ENCODE measurements at regions not wholly inside any gene's neighbourhood (a gene's known extent, or its start where the extent isn't known, plus 50 kb on each side); places are given as distances from the start of the nearest gene placed in this dataset.
"Not testable (repeated sequence)": the region's sequence is repeated elsewhere in the genome, so short reads cannot be mapped to it uniquely, and the experiment has no call there.

GRCh38 chrX:437661-438390, 51.1 kb upstream of the PPP2R3B start:
- ATAC-seq (peak in 1 of 2 donors; percentile 37), DNase-seq (no peak)
- Mint-ChIP-seq H3K9me3 (no peaks in the 10 kb centered on the region), H3K27me3 (ENCODE audit: low read depth) (no peaks in the 10 kb centered on the region), H3K4me1 (ENCODE audit: low read depth) (no peaks in the 10 kb centered on the region), H3K4me3 (peak overlapping the region; percentile 6), H3K36me3 (ENCODE audit: insufficient read depth) (peaks cover 2% of the 10 kb centered on the region)

GRCh38 chrX:439241-439640, 52.5 kb upstream of the PPP2R3B start:
- Mint-ChIP-seq H3K27me3 (ENCODE audit: low read depth) (no peaks in the 10 kb centered on the region), H3K4me3 (no peak overlapping the region), H3K9me3 (no peaks in the 10 kb centered on the region), H3K36me3 (ENCODE audit: insufficient read depth) (no peaks in the 10 kb centered on the region), H3K4me1 (ENCODE audit: low read depth) (no peaks in the 10 kb centered on the region)
- no peak for ATAC-seq
- no peak for DNase-seq

GRCh38 chrX:439719-440118, 53.0 kb upstream of the PPP2R3B start:
- no peaks in the 10 kb centered on the region for H3K4me1 Mint-ChIP-seq (ENCODE audit: low read depth)
- no peaks in the 10 kb centered on the region for H3K36me3 Mint-ChIP-seq (ENCODE audit: insufficient read depth)
- no peak overlapping the region for H3K4me3 Mint-ChIP-seq
- no peaks in the 10 kb centered on the region for H3K27me3 Mint-ChIP-seq (ENCODE audit: low read depth)
- no peaks in the 10 kb centered on the region for H3K9me3 Mint-ChIP-seq
- DNase-seq = no peak
- no peak for ATAC-seq

GRCh38 chrX:440636-441035, 53.9 kb upstream of the PPP2R3B start:
- Mint-ChIP-seq H3K27me3 (ENCODE audit: low read depth) (no peaks in the 10 kb centered on the region), H3K4me3 (no peak overlapping the region), H3K36me3 (ENCODE audit: insufficient read depth) (no peaks in the 10 kb centered on the region), H3K4me1 (ENCODE audit: low read depth) (no peaks in the 10 kb centered on the region), H3K9me3 (no peaks in the 10 kb centered on the region)
- DNase-seq (no peak), ATAC-seq (no peak)

DNA sequence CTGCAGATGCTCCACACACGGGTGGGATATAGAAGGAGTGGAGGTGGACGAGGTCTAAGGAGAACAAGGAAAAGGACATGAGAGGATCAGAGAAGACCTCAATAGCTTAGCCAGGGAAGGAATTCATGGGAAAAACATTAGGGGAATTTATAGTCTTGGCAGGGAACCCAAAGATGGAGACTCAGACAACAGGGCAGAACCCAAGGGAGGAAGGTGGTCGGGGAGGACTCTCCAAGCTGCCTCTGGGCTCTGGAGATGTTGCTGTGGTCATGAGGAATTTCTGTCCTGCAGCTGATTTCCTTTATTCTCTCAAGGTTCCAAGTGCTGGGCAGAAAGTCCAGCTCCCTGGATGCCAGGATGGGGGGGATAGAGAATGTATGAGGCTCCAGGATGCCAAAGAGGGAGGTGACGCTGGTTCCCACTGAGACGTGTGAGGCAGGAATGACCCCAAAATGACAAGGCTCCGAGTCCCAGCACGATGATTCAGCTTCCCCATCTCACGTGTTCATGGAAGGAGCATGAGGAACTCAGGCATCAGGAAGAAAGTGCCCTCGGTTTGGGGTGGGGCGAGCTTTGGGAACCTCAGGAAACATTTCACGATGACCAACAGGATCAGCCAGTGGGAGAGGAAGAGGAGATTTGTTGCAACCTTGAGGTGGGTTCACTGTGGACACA, 57.0 kb upstream of the PPP2R3B start:
- ATAC-seq = no peak
- Mint-ChIP-seq H3K36me3 (ENCODE audit: insufficient read depth) (no peaks in the 10 kb centered on the region), H3K4me1 (ENCODE audit: low read depth) (no peaks in the 10 kb centered on the region), H3K4me3 (no peak overlapping the region), H3K27me3 (ENCODE audit: low read depth) (no peaks in the 10 kb centered on the region), H3K9me3 (no peaks in the 10 kb centered on the region)
- DNase-seq = no peak

DNA sequence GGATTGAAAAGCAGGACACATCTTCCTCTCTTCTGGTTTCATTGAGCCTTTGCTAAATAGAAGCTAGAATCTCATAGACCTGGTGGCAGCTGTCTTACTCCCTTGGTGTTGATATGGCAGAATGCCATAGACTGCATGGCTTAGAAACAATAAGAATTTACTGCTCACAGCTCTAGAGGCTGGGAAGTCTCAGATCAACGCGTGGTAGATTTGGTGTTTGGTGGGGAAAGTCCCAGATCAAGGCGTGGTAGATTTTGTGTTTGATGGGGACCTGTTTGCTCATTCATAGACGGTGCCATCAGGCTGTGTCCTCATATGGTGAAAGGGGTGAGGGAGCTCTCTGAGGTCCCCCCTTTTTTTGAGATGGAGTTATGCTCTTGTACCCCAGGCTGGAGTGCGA, 57.6 kb upstream of the PPP2R3B start:
- Mint-ChIP-seq H3K9me3 (no peaks in the 10 kb centered on the region), H3K4me3 (no peak overlapping the region), H3K27me3 (ENCODE audit: low read depth) (no peaks in the 10 kb centered on the region), H3K36me3 (ENCODE audit: insufficient read depth) (no peaks in the 10 kb centered on the region), H3K4me1 (ENCODE audit: low read depth) (no peaks in the 10 kb centered on the region)
- ATAC-seq (peak; percentile 28 to 67), DNase-seq (no peak)

GRCh38 chrX:445727-446126, 59.0 kb upstream of the PPP2R3B start:
- H3K9me3 Mint-ChIP-seq = no peaks in the 10 kb centered on the region
- H3K4me3 Mint-ChIP-seq = no peak overlapping the region
- no peak for ATAC-seq
- H3K27me3 Mint-ChIP-seq (ENCODE audit: low read depth) = no peaks in the 10 kb centered on the region
- no peak for DNase-seq
- H3K4me1 Mint-ChIP-seq (ENCODE audit: low read depth) = no peaks in the 10 kb centered on the region
- H3K36me3 Mint-ChIP-seq (ENCODE audit: insufficient read depth) = no peaks in the 10 kb centered on the region

DNA sequence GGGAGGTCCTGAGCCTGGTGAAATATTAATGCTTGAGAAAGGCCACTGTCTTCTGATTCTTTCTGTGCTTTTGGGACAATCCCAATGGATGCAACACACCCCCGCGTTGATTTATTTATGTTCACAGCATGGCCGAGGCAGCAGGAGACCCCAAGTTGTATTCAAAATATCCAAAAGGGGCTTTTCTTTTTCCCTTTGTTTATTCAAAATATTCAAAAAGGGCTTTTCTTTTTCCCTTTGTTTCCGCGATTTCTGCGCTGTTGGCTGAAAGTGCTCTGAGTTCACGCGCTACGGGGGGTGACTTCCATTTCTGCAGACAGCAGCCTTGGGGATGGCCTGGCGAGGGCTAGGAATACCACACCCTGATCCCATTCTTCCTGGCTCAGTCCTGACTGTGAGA, 59.5 kb upstream of the PPP2R3B start:
- ATAC-seq (no peak), DNase-seq (no peak)
- Mint-ChIP-seq H3K27me3 (ENCODE audit: low read depth) (no peaks in the 10 kb centered on the region), H3K4me1 (ENCODE audit: low read depth) (no peaks in the 10 kb centered on the region), H3K4me3 (no peak overlapping the region), H3K36me3 (ENCODE audit: insufficient read depth) (no peaks in the 10 kb centered on the region), H3K9me3 (no peaks in the 10 kb centered on the region)

DNA sequence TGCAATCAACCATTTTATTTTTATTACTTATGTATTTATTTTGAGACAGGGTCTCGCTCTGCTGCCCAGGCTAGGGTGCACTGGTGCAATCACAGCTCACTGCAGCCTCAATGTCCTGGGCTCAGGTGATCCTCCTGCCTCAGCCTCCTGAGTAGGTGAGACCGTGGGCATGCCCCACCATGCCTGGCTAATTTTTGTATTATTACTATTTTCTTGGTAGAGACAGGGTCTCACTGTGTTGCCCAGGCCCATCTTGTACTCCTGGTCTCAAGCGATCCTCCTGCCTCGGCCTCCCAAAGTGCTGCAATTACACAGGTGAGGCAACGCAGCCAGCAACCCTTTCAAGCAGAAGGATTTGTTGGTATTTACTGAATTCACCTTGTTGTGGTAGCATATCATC, 60.3 kb upstream of the PPP2R3B start:
- DNase-seq (no peak), ATAC-seq (no peak)
- Mint-ChIP-seq H3K4me3 (no peak overlapping the region), H3K27me3 (ENCODE audit: low read depth) (no peaks in the 10 kb centered on the region), H3K36me3 (ENCODE audit: insufficient read depth) (no peaks in the 10 kb centered on the region), H3K9me3 (no peaks in the 10 kb centered on the region), H3K4me1 (ENCODE audit: low read depth) (no peaks in the 10 kb centered on the region)

DNA sequence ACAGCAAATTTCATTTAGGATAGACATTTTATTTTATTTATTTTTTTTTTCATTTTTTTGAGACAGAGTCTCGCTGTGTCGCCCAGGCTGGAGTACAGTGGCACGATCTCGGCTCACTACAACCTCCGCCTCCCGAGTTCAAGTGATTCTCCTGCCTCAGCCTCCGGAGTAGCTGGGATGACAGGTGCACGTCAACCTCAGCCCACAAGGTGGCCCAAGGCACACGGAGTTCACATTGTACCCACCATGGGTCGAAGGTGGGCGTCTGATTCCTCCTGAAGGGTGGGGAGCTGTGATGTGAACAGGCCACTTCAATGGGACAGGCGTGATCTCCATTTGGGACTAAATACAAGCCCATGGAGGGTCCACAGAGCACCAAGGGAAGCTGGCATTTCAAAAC, 65.0 kb upstream of the PPP2R3B start:
- H3K27me3 Mint-ChIP-seq (ENCODE audit: low read depth) = peaks cover 12% of the 10 kb centered on the region
- ATAC-seq = not testable (repeated sequence)

DNA sequence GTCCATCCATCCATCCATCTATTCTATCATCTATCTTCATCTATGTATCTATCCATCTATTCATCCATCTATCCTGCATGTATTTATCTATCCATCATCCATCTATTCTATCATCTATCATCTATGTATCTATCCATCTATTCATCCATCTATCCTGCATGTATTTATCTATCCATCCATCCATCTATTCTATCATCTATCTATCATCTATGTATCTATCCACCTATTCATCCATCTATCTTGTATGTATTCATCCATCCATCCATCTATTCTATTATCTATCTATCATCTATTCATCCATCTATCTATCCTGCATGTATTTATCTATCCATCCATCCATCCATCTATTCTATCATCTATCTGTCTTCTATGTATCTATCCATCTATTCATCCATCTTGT, 65.9 kb upstream of the PPP2R3B start:
- no peak for ATAC-seq
- Mint-ChIP-seq H3K27me3 (ENCODE audit: low read depth) (peaks cover 20% of the 10 kb centered on the region), H3K36me3 (ENCODE audit: insufficient read depth) (no peaks in the 10 kb centered on the region), H3K4me1 (ENCODE audit: low read depth) (no peaks in the 10 kb centered on the region), H3K9me3 (no peaks in the 10 kb centered on the region), H3K4me3 (no peak overlapping the region)
- DNase-seq = no peak

More for the DNA sequence above, 65.0 kb upstream of the PPP2R3B start:
- not testable (repeated sequence) for H3K9me3 Mint-ChIP-seq; H3K4me1 Mint-ChIP-seq (ENCODE audit: low read depth); H3K4me3 Mint-ChIP-seq; DNase-seq; H3K36me3 Mint-ChIP-seq (ENCODE audit: insufficient read depth)

- H3K4me1 Mint-ChIP-seq (ENCODE audit: low read depth); H3K9me3 Mint-ChIP-seq; ATAC-seq; H3K4me3 Mint-ChIP-seq; DNase-seq; H3K36me3 Mint-ChIP-seq (ENCODE audit: insufficient read depth): not testable (repeated sequence)
- peaks cover 20% of the 10 kb centered on the region for H3K27me3 Mint-ChIP-seq (ENCODE audit: low read depth)
Measured at GRCh38 chrX:454514-454913, 67.8 kb upstream of the PPP2R3B start.

DNA sequence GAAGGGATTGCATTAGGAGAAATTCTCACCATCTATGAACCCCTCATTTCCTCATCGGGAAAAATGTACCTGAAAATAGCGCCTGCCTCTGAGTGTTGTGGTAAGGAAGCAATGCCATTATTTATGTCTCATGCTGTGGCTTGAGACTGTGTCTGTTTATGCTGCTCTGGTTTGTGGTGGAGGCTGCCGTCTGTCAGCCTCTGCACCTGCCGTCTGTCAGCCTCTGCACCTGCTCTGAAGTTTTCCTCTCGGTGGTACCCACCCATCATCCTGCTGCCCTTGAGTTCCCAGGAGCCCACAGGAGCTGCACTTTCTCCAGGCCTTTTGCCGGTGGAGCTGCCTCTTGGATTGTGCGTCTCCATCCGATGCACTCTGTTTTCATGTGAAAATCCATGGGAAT, 68.5 kb upstream of the PPP2R3B start:
- H3K27me3 Mint-ChIP-seq (ENCODE audit: low read depth) = peaks cover 20% of the 10 kb centered on the region
- ATAC-seq (no peak), DNase-seq (no peak)
- H3K36me3 Mint-ChIP-seq (ENCODE audit: insufficient read depth) = no peaks in the 10 kb centered on the region
- H3K4me3 Mint-ChIP-seq = no peak overlapping the region
- no peaks in the 10 kb centered on the region for H3K4me1 Mint-ChIP-seq (ENCODE audit: low read depth)
- H3K9me3 Mint-ChIP-seq = no peaks in the 10 kb centered on the region

DNA sequence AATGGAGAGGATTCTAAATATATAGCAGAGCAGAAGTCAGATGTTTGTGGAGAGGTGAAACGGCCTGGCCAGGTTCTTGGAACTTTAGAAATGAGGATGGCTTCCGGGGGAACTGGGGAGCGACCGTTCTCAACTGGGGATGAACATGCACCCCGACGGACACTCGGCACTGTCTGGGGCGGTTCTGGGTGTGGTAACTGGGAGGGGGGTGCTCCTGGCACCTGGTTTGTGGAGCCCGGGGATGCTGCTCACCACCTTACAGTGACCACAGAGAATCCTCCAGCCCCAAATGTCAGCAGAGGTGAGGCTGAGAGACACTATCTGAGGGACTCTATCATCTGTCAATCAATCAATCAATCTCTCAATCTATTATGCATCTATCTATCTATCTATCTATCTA, 69.0 kb upstream of the PPP2R3B start:
- Mint-ChIP-seq H3K27me3 (ENCODE audit: low read depth) (peaks cover 20% of the 10 kb centered on the region), H3K4me1 (ENCODE audit: low read depth) (no peaks in the 10 kb centered on the region), H3K9me3 (no peaks in the 10 kb centered on the region), H3K4me3 (no peak overlapping the region), H3K36me3 (ENCODE audit: insufficient read depth) (no peaks in the 10 kb centered on the region)
- no peak for ATAC-seq
- no peak for DNase-seq

GRCh38 chrX:456146-456545, 69.4 kb upstream of the PPP2R3B start:
- no peaks in the 10 kb centered on the region for H3K36me3 Mint-ChIP-seq (ENCODE audit: insufficient read depth)
- H3K9me3 Mint-ChIP-seq = peaks cover under 1% of the 10 kb centered on the region
- H3K4me1 Mint-ChIP-seq (ENCODE audit: low read depth) = no peaks in the 10 kb centered on the region
- ATAC-seq (no peak), DNase-seq (no peak)
- H3K27me3 Mint-ChIP-seq (ENCODE audit: low read depth) = peaks cover 20% of the 10 kb centered on the region
- H3K4me3 Mint-ChIP-seq = no peak overlapping the region
